Lung microvascular endothelial cell (primary cell): ENCODE measurements at regions not wholly inside any gene's neighbourhood (a gene's known extent, or its start where the extent isn't known, plus 50 kb on each side); places are given as distances from the start of the nearest gene placed in this dataset.

Experiments used
- DNase-seq, 2 donors: peaks; one replicate each; pipeline versions ENCODE4 v3.0.0 to v3.0.0-alpha.2; 2010; ENCODE audit warnings: low read depth in 2 of 2

DNA sequence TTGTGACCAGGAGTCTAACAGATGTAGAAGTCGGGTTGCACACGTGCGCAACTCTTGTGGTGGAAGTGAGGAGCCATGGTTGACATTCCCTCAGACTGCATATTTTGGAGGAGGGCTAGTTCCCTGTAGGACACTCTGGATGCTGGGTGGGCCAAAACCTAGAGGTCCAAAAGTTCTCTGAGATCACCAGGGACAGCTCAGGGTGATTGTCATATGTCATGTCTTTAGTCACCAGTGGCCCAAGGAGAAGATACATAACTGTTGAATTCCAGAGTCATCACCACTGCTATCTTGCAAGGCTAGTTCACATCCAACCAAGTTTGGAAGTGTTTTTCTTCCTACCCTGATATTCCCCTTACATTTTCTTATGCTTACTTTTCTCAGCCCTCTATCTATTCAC lies 95.2 kb upstream of the C3orf80 start:
- no peak for DNase-seq

GRCh38 chr3:160130950-160131349 lies 94.3 kb upstream of the C3orf80 start:
- peak in 1 of 2 donors; percentile 45 for DNase-seq

- no peak for DNase-seq
These were observed 93.0 kb upstream of the C3orf80 start for GRCh38 chr3:160132226-160132625.

- DNase-seq, result peak; percentile 43 to 53
These were observed 91.5 kb upstream of the C3orf80 start for GRCh38 chr3:160133757-160134156.

GRCh38 chr3:160134454-160134853 lies 90.8 kb upstream of the C3orf80 start:
- no peak for DNase-seq

DNA sequence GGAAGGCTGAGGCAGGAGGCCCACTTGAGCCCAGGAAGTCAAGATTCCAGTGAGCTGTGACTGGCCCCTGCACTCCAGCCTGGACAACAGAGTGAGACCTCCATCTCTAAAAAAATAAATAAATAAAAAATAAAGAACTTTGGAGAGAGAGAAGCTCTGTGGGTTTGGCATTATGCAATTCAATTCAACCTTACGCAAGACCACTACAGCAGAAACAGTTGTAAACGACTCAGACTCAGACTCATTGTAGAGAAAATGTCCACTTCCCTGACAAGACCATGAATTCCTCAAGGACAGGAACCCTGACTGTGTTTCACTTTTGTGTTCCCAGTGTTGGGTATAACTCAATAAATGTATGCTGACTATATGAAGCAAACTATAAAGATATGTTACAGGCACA lies 90.3 kb upstream of the C3orf80 start:
- DNase-seq, result no peak

GRCh38 chr3:160135851-160136250 lies 89.4 kb upstream of the C3orf80 start:
- DNase-seq, result no peak

GRCh38 chr3:160136421-160136820 lies 88.8 kb upstream of the C3orf80 start:
- DNase-seq, result no peak

DNA sequence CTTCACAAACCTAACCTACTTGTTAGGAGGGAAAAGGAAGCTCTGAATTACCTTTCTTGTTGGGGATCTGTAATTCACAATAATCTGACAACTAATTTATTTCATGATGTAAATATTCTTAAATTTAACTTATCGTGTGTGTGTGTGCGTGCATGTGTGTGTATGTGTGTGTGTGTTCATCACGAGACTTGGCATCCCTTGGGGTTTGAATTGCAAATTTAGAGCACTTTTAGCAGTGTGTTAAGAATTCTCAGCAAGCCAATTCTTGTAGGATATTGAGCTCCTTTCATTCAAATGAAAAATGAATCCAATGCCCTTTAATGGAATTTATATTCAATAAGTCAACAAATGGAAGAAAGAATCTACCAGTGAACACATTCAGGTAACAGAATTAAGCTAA lies 85.9 kb upstream of the C3orf80 start:
- DNase-seq, result no peak

DNA sequence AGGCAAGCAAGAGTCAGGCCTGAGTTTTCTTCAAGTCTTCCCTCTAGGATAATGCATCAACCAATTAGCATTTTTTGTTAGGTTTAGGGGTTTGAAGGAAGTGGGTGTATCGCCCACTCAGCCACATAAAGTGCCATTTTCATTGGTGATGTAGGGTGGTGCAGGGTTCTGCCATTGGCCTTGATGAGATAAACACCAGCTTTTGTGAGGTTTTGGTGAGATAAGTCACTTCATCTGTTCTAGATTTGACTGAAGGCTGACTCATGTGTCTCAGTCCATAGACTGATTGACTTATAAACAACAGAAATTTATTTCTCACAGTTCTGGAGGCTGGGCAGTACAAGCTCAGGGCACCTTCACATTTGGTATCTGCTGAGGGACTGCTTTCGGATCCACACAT lies 84.5 kb upstream of the C3orf80 start:
- DNase-seq, result no peak

- no peak for DNase-seq
These were observed 83.6 kb upstream of the C3orf80 start for GRCh38 chr3:160141485-160142185.

GRCh38 chr3:160143482-160143881 lies 81.7 kb upstream of the C3orf80 start:
- DNase-seq, result no peak

- peak in 1 of 2 donors; percentile 19 for DNase-seq
These were observed 75.2 kb upstream of the C3orf80 start for GRCh38 chr3:160150066-160150465.

DNA sequence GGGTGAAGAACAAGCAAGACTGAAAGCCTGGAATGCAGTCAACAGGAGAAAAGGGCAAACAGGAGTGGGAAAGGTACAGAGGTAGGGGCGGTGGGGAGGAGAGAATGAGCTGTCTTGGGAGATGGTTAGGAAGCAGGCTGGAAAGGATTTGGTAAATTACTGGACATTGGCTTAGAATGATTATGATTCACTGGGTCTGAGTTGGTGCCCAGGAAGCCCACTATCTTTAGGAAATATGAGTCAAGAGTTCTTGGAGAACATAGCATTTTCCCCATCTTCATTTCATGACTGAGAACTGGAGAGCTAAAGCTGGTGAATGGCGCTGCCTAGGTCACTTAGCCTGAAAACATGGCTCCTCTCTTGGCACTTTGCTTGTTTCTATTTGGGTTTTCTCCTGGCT lies 74.7 kb upstream of the C3orf80 start:
- DNase-seq, result peak in 1 of 2 donors; percentile 58

GRCh38 chr3:160152638-160153037 lies 72.6 kb upstream of the C3orf80 start:
- DNase-seq, result no peak

DNA sequence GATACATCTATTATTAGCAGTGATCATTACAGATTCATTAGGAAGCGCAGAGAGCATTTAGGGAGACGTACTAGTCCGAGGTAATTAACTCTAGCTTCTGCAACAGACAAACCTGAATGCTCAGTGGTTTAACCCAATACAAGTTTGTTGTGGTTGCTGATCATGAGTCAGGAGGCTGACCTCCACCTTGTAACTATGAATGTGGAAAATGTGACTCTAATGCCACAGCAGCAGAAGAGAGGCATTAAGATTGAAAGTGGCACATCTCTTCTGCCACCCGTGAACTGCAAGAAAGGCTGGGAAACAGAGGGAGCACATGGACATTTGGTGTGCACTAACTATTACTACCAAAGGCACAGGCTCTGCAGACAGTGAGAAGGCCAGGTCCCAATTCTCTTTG lies 71.2 kb upstream of the C3orf80 start:
- DNase-seq, result peak in 1 of 2 donors; percentile 23

DNA sequence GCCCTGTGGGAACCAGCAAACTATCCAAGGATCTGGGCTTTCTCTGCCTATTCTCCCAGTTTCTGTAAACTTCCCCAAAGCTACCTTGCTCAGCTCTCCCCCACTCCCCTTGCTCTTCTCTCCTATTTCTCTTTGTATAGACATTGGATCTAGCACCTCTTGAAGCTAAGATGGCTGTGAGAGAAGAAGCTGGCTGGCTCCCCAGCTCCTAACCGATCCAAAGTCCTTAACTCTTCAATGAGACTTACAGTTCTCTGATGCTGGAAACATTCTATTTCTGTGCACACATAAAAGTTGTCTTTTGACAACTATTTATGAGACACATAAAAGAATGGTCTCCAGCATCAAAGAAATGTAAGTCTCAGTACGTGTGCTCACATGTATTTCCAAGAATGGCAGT lies 70.6 kb upstream of the C3orf80 start:
- no peak for DNase-seq

- DNase-seq, result no peak
These were observed 67.9 kb upstream of the C3orf80 start for GRCh38 chr3:160157321-160157720.

DNA sequence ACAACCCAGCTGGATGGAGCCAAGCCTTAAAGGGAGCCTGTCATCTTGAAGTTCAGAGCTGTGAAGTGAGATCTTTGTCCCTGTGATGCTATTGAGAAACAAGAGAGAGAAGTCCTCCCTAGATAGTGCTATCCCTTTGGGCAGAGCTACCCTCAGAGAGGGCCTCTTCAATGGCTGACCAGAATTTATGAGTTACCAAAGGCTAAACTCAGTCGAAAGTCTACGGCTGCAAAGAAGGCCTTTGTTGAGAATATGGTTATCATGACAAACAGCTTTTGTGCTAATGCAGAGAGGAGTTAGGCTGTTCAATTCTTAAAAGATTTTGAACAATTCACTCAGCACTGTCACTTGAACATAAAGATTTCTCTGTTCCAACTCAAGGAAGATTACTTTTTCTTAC lies 65.9 kb upstream of the C3orf80 start:
- DNase-seq, result no peak

- no peak for DNase-seq
These were observed 65.4 kb upstream of the C3orf80 start for GRCh38 chr3:160159806-160160205.

DNA sequence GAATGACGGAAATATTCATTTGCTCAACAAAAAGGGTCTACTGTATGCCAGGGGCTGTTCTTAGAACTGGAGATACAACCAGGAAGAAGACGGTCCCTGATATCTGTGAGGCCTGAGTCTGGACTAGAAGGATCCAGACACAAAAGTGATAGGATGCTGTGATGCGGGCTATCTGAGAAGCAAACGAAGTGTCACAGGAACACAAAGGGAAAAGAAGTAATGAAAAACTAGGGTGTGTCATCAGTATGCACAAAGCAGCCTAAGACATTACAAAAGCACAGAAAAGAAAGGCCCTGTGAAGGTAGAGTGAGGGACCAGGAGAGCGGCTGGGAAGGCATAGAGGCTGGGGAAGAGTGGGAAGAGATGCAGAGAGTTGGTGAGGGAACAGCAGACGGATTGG lies 63.3 kb upstream of the C3orf80 start:
- no peak for DNase-seq

DNA sequence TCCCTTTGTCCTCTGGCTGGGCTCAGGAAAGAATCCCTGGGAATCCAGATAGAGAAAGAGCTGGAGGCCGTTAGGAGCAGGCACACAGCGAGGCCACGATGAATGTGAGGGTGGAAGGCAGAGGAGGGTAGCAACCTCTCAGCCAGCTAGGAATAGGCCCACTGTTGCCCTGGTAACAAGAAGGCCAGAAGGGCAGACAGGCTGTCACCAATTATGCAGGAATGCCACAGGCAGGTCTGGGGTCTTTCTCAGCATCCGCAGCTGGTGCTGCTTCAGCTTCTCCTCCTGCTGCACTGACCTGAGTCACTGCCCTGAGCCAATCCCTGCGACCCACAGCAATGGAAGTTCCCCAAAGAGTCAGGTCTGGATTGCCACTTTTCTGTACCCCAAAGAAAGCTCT lies 62.8 kb upstream of the C3orf80 start:
- DNase-seq, result no peak

DNA sequence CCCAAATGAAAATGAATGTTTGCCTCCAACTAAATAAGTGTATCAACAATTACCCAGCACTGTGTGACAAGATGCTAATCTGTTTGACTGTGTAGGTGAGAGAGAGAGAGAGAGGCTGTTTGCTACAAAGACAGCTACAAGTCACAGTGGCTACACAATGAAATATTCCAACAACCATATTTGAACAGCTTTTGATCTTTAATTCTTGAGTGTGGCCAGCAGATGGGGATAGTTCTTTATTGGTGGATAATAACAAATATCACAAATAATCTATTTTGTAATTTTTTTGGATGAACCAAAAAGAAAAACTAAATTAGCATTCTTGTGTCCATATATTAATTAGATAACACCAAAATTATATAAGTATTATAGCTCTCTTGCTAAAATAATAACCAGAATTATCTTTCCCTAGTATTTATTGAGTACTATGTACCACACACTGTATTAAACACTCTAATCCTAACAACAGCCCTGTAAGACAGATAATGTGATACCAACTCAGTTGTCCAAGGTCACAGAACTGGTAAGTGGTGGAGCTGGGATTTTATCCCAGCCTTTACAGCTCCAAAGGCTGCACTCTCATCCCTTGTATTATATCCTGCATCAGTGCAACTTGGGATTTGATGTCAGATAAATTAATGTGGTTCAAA lies 61.9 kb upstream of the C3orf80 start:
- DNase-seq, result peak; percentile 29 to 61
